Astrocyte of the spinal cord (primary cell): ENCODE measurements at regions not wholly inside any gene's neighbourhood (a gene's known extent, or its start where the extent isn't known, plus 50 kb on each side); places are given as distances from the start of the nearest gene placed in this dataset.
"Not testable (repeated sequence)": the region's sequence is repeated elsewhere in the genome, so short reads cannot be mapped to it uniquely, and the experiment has no call there.

Experiments used
- DNase-seq: peaks from one replicate; pipeline ENCODE4 v3.0.0; 2011; ENCODE audit warnings: low read depth, low spot score
- H3K4me3 ChIP-seq: 2 replicates; pipeline ENCODE4 v1.5.1; 2011; ENCODE audit warnings: low read depth, mild to moderate bottlenecking, low read length, moderate library complexity
- CTCF ChIP-seq: IDR thresholded peaks from 2 replicates; pipeline ENCODE4 v1.5.1; 2012; ENCODE audit warnings: low read depth, mild to moderate bottlenecking, low read length, inconsistent platforms
- in situ Hi-C: cut with HindIII; loops from 2 replicates; pipeline ENCODE4 v1.10.0; 2017; ENCODE audit warnings: low sequenced_read_pairs

- no peak for DNase-seq
- no peak overlapping the region for H3K4me3 ChIP-seq
- no peak for TF ChIP-seq CTCF
- in situ Hi-C loops = no loop called here
Observed at GRCh38 chr21:15627011-15627410, 102.8 kb upstream of the USP25 start.

- DNase-seq = no peak
- in situ Hi-C loops = no loop called here
- no peak for TF ChIP-seq CTCF
- no peak overlapping the region for H3K4me3 ChIP-seq
Observed at GRCh38 chr21:15627823-15628222, 102.0 kb upstream of the USP25 start.

- in situ Hi-C loops = no loop called here
- no peak overlapping the region for H3K4me3 ChIP-seq
- TF ChIP-seq CTCF = no peak
- peak; percentile 72 for DNase-seq
Observed at GRCh38 chr21:15631342-15631741, 98.4 kb upstream of the USP25 start.

- H3K4me3 ChIP-seq, in situ Hi-C loops, DNase-seq: not testable (repeated sequence)
Observed at GRCh38 chr21:15634541-15634940, 95.2 kb upstream of the USP25 start.

GRCh38 chr21:15638856-15639549, 90.8 kb upstream of the USP25 start:
- in situ Hi-C loops = no loop called here
- DNase-seq = no peak
- no peak overlapping the region for H3K4me3 ChIP-seq
- TF ChIP-seq CTCF = no peak

GRCh38 chr21:15640113-15640512, 89.7 kb upstream of the USP25 start:
- in situ Hi-C loops, DNase-seq, H3K4me3 ChIP-seq: not testable (repeated sequence)

- no peak for TF ChIP-seq CTCF
- no peak overlapping the region for H3K4me3 ChIP-seq
- no peak for DNase-seq
- in situ Hi-C loops = no loop called here
Observed at GRCh38 chr21:15644489-15644888, 85.3 kb upstream of the USP25 start.

GRCh38 chr21:15645830-15646229, 84.0 kb upstream of the USP25 start:
- in situ Hi-C loops = no loop called here
- no peak for TF ChIP-seq CTCF
- DNase-seq = no peak
- no peak overlapping the region for H3K4me3 ChIP-seq
